HG02870 (cell line): ENCODE measurements at regions not wholly inside any gene's neighbourhood (a gene's known extent, or its start where the extent isn't known, plus 50 kb on each side); places are given as distances from the start of the nearest gene placed in this dataset.
"Not testable (repeated sequence)": the region's sequence is repeated elsewhere in the genome, so short reads cannot be mapped to it uniquely, and the experiment has no call there.

Experiments used
- ATAC-seq: cut with Tn5 transposase; IDR thresholded peaks from one replicate; pipeline ENCODE4 v1.9.1; 2021; ENCODE audit warnings: mild to moderate bottlenecking, moderate library complexity; ENCODE audit not compliant: unreplicated experiment

DNA sequence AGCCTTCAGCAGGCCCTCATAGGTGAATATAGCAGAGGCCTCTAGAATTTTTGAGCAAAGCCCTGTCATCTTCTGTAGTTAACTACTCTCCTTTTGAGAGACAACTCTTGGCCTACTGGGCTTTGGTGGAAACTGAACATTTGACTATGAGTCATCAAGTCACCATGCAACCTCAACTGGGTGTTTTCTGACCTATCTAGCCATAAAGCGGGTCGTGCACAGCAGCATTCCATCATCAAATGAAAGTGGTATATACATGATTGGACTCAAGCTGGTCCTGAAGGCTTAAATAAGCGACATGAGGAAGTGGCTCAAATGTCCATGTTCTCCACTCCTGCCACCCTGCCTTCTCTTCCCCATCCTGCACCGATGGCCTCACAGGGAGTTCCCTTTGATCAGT, 1115.5 kb downstream of the TAF11L14 start:
- peak; percentile 62 for ATAC-seq

DNA sequence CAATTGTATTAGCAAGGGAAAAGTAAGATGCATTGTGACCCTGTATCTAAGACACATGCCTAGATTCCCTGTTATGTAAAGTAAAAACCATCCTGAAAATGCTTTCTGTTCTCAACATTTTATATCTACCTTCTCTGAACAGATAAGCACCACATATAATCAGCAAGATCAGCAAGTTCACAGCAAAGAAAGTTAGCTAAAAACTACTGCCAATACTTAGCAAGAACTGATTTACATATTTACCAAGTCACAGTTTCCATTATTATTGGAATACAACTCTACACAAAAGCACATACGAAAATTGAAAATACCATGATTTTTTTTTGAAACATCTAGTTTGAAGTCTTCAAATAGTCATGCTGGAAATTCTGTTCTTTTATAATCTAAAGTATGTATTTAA, 1118.1 kb downstream of the TAF11L14 start:
- ATAC-seq = no peak

DNA sequence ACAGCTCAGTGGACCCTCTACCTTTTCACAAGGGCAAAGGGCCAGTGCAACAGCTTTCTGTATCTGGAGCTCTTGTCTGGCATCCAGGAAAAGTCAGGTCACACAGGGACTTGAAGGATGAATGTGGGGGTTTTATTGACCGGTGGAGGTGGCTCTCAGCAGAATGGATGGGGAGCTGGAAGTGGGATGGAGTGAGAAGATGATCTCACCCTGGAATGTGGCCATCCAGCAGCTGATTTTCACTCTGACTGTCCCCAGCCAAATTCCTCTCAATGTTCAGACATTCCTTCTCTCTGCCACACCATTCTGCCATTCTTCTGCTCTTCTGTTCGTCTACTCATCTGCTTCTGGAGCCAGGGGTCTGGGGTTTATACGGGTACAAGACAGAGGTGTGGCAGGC, 1119.9 kb downstream of the TAF11L14 start:
- ATAC-seq = no peak

DNA sequence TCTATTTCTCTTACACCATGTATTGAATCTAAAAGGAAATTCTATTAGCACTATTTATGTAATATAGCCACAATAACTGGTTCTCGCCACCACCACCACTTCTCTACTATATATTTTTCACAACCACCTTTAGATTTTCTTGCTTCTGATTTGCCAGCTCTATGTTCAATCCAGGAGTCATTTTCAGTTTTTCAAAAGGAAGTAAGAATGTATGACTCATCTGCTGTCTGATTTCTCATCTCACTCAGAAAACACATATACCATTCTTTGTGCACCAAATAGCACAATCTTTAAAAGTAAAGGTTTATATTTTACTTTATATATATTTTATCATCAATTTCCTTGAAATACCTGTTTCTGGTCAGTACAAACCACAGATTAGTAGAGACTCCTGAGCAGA, 1127.5 kb downstream of the TAF11L14 start:
- ATAC-seq = peak; percentile 84

DNA sequence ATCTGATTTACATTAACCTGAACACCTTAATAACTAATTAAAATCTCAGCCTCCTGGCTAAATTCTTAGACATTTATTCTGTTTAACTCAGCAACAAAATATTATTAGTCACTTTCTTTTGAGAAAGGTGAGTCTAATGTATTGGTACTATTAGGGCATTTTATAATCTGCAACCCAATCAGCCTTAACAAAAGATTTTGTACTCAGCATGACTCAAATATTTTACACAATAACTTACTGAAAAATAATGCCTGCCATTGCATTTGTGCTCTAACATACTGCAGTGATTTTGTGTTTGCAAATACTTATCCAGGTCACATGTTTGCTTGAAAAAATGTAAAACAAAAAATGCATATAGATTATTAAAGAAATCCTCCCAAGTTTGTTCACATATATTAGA, 1129.9 kb downstream of the TAF11L14 start:
- no peak for ATAC-seq

DNA sequence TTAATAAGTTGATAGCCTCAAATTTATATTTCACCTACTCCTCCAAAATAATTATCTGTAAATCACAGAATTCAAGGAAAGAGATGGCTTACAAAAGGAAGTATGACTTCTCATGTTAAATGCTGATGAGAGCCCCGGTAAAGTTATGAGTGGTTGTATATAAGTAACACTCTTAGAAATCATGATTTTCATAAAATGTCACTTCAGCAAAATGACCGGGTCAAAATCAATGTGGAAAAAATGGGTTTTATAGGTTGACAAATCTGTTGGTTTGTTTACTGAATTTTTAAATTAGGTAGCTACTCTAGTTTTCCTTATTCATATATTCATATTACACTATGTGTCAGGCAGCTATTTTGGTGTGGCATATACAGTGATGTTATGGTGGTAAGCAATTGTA, 1131.0 kb downstream of the TAF11L14 start:
- no peak for ATAC-seq

DNA sequence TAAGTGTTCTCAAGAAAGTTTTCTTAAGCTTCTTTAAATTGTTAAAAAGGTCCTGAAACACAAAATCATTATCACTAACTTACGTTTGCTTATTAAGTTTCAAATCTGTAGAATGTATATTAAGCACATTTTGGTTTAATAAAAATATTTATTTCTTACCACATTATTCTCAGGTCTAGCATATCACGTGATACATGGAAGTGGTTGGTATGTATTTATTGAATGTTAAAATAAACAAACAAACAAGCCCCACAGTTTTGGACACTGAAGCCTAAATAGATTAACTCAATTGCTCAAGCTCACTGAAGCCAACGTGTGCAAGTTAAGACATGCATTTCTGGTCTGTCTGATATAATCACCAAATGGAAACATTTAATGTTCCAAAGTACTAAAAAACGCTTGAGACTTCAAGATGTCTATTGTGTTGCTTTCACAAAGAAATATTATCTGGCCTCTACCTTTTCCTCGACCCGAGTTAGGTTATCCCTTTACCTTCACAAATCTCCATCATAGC, 1136.9 kb downstream of the TAF11L14 start:
- no peak for ATAC-seq

DNA sequence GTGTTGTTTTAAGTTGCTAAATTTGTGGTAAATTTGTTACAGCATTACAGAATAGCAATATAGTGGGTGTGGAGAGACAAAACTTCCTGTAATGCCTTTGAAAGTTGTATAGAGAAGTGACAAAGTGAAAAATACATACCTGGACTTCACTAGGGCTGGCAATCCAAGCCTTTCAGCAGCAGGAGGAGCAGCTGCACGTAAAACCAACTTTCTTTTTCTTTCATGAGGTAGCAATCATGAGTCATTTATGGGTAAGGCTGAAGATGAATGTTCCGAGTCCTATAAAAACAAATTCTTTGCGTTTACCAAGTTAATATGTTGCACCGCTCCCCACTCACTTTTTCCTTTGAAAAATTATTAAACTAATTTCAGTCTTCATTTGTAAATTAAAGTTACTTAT, 1138.2 kb downstream of the TAF11L14 start:
- ATAC-seq = no peak

DNA sequence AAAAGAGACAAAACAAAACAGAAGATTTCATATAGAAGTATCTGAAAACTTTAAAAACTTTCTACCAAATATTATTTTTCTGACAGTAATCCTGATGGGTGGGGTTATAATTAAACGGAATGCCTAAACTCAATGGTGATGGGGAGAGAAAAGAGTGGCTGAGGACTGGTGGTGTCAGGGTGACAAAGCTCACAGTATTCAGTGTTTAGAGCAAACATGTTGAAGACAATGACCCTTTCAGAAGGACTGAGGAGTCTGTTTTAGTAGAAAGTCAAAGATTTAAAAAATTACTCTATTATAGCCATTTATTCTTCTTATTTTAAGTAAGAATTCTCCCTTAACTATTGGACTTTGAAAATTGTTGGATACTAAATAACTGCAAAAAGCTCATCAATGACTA, 1144.0 kb downstream of the TAF11L14 start:
- ATAC-seq = no peak

DNA sequence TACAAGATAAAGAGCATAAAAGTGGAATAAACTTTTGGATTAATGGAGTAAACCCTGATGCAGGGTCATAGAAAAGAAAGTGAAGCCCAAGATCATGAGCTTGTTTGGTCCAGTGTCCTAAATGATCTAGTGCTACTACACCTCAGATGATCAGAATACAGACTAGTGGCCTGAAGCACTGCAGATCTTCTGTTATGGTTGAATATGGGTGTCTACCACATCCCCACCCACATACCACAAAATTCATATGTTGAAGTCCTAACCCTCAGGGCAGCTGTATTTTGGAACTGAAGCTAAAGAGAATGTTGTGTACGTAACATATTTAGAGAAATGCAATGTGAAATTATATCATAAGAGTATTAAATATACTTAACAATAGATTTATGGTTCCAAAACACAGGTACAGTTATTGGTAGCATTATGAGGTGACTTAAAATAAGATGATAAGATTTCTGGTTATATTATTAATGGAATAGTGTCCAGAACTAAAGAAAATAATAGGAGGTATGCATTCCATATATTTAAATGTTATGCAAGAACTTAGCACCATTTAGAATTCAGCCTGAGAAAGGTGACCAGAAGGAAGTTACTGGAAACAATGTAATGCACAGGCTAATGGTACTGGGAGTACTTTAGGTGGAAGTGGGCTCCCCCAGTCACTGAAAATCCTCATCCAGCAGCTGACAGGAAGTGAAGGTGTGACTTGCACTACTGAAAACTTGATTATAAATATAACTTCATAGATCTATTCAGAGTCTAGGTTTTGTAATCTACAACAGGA, 1155.1 kb downstream of the TAF11L14 start:
- no peak for ATAC-seq

DNA sequence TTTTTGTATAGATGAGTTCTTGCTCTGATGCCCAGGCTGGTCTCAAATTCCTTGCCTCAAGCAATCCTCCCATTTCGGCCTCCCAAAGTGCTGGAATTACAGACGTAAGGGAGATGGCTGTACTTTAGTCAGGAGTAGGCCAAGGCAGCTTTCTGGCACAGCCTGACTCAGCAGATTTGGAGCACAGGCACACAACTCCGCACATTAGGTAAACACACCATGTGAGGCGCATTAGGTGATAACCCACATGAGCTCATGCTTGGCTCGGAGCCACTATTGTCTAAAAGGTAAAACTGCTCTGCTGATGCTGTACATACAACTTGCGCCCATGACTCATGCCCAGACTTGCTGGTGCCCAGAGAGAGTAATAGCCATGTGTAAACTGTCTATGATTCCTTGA, 1157.9 kb downstream of the TAF11L14 start:
- no peak for ATAC-seq

DNA sequence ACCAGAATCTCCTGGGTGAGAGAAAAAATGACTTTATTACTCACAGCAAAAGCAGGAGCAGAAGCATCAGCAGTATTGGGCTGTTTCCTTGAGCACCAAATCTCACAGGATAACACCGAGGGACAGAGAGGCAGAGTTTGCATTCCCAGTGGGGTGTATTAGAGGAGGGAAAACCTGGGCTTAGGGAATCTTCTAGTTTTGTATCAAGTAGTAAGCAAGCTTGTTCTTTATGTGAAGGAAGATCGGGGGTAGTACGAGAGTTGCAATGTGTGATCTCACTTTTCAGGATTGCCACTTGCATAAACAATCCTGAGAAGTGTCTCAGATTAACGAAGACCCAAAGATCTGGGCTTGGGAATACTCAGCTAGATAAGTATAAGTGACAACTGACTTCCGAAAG, 1163.0 kb downstream of the TAF11L14 start:
- ATAC-seq = no peak

DNA sequence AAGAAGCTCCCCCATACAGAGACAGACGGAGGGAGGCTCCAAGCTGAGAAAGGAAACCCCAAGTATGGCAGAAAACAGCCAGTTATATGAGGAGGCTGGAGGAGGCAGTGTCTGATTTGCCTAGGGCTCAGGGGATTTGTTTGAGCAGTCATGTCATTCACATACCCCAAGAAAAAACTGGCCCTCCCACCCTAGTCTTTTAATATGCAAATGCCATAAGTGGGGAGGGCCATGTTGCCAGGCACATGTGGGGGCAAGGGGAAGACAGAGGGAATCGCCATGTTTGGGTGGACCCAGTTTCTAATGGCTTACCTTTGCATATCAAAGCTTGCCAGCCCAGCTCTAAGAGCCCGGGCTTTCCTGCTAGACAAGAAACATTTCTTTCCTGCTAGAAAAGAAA, 1163.8 kb downstream of the TAF11L14 start:
- no peak for ATAC-seq

DNA sequence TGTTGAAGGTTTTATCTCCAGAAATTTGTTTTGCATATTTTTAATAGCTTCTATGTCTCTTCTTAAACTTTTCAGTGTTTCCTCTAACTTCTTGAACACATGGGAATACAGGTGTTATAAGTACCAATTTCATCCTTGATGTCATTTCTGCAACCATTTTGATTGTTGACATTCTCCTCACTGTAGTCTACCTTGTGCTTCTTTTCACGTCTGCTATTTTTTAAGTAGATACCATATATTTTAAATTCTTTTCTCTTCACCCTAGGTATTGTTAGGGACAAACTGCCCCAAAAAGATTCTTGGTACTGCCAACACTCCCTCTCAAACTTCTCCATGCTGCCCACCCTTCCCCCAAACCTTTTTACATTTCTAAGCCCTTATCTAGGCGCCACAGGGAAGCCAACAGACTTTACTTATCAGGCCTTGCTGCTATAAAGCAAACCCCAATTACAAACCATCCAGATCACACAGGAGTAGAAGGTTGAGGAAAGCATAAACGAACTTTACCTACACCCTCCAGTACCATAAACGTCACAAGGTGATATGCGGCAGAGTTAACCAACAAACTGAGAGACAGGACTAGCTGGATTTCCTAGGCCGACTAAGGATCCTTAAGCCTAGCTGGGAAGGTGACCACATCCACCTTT, 1165.3 kb downstream of the TAF11L14 start:
- ATAC-seq = no peak

DNA sequence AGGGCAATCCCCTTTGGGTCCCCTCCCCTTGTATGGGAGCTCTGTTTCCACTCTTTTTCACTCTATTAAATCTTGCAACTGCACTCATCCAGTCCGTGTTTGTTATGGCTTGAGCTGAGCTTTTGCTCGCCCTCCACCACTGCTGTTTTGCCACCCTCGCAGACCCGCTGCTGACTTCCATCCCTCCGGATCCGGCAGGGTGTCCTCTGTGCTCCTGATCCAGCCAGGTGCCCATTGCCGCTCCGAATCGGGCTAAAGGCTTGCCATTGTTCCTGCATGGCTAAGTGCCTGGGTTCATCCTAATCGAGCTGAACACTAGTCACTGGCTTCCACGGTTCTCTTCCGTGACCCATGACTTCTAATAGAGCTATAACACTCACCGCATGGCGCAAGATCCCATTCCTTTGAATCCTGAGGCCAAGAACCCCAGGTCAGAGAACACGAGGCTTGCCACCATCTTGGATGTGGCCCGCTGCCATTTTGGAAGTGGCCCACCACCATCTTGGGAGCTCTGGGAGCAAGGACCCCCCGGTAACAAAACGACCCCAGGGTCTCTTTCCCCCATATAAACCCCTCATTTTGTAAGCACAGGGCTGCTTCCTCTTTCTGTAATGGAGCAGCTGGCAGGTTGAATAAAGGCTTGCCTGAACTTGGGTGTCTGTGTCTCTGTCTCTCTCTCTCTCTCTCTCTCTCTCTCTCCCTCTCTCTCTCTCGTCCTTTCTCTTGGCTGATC, 1166.2 kb downstream of the TAF11L14 start:
- no peak for ATAC-seq

DNA sequence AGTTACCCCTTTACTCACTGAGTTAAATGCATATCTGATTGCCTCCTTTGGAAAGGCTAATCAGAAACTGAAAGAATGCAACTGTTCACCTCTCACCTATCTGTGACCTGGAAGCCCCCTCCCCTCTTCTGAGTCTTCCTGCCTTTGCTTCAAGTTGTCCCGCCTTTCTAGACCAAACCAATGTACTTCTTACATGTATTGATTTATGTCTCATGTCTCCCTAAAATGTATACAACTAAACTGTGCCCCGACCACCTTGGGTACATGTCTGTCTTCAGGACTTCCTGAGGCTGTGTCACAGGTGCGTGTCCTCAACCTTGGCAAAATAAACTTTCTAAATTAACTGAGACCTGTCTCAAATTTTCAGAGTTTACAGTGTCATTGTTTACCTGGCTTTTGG, 1167.2 kb downstream of the TAF11L14 start:
- not testable (repeated sequence) for ATAC-seq

DNA sequence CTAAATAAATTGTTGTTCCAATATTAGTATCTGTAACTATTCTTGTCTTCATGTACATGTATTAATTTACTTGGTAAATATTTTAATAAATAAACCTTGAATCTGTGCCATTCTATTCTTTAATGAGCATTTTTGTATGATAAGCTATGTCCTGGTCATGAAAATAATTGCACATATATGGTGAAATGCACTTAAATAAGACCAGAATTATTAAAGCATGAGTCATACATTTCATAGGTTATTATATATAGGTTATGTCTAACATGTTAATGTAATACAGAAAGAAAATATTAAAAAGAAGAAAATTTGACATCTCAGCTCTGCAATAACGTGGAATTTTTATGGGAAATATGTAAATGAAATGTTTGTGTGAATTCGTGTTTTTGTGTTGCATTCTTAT, 1168.1 kb downstream of the TAF11L14 start:
- no peak for ATAC-seq

DNA sequence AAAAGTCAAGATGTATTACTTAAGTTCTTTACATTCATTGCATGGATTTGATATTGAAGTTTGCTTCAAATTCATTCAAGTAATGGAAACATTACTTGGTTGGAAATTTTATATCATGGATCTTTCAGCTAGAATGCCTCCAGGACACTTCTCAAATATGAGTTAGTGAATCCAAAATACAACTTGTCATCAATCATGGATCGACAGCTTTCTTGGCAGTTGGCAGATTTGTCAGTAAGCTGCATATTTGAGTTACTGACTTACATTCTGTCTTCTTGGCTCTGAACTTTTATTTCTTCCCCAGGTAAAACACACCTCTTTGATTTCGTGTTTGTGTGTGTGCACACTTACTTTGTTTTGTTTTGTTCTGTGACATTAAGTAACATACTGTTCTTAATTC, 1171.1 kb downstream of the TAF11L14 start:
- ATAC-seq = no peak

DNA sequence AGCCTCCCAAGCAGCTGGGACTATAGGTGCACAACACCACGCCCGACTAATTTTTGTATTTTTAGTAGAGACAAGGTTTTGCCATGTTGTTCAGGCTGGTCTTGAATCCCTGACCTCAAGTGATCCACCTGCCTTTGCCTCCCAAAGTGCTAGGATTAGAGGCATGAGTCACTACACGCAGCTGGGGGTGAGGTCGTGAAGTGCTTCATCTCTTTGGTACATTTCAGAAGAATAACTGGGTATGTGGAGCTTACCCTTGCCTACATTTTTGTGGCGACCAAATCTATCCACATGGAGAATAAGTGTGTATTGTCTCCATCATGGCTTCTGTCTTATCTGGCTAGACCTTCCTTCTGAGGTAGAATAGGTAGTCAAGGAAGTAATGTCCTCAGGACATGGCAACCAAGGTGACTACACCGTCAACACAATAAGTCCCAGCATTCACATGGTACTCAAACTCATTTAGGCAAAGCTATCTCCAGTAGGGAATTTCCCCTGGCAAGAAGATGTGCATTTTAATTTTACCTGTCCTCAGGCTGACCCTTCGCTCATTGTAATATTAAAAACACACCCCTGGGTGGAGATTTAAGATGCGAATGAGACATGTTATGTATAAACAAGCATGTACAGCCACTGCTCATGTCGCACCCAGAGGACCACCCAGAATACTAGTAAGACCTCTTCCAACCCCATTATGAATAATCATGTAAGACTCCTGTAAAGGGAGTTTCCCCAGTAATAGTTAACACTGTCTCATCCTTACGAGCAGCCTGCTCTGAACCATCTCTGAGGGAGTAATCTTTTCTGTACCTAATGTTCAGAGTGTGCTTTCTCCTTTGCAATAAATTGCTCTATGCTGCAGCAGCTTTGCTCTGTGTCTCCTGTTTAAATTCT, 1173.2 kb downstream of the TAF11L14 start:
- no peak for ATAC-seq

DNA sequence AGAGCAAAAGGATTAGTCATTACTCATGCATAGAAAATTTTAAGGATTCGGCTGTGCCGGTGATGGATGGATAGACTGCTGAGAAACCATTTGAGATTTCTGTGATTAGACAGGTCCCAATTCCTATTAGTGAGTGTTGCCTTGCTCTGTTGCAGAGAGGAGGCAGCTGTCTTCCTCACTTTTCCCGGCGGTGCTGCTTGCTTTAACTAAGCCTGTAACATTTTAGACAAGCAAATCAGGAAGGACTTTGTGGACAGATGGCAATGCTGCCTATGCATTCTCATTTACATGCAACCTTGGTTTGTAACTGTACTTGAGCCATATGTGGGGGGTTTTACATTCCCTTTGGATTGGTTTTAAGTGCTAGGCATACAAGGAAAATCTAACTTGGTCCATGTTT, 1176.3 kb downstream of the CDH18 start:
- ATAC-seq = no peak

DNA sequence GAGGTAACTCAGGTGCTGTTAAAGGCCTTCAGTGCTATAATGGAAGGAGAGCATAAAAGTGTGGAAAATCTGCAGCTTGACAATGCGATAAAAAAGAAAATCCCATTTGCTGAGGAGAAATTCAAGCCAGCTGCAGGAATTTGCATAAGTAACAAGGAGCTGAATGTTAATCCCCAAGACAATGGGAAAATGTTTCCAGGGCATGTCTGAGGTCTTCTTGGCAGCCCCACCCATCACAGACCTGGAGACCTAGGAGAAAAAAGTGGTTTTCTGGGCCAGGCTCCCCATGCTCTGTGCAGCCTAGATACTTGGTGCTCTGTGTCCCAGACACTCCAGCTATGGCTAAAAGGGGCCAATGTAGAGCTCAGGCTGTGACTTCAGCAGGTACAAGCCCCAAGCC, 1159.6 kb downstream of the CDH18 start:
- no peak for ATAC-seq
